K562 (cell line): ENCODE measurements at regions not wholly inside any gene's neighbourhood (a gene's known extent, or its start where the extent isn't known, plus 50 kb on each side); places are given as distances from the start of the nearest gene placed in this dataset.
A peak's percentile ranks its signal among the peaks of the same experiment; 100 is the strongest.

ENCODE experiments used
- CBFA2T3 ChIP-seq: fragments of 450-650 bp; IDR thresholded peaks from 2 replicates; pipeline ENCODE4 v1.6.1; 2017
- CHCHD3 ChIP-seq: fragments of 250-450 bp; sonication (Bioruptor Pico); IDR thresholded peaks from 2 replicates; pipeline ENCODE4 v2.1.2; 2022; ENCODE audit warnings: mild to moderate bottlenecking
- DACH1 ChIP-seq: fragments of 450-650 bp; IDR thresholded peaks from 2 replicates; pipeline ENCODE4 v1.6.1; 2018; ENCODE audit not compliant: partially characterized antibody
- E4F1 ChIP-seq: fragments of 250-450 bp; sonication (Bioruptor Pico); IDR thresholded peaks from 2 replicates; pipeline ENCODE4 v1.5.0; 2021; ENCODE audit warnings: mild to moderate bottlenecking, borderline replicate concordance
- HDAC6 ChIP-seq: IDR thresholded peaks from 2 replicates; pipeline ENCODE4 v1.6.1; 2012; ENCODE audit warnings: low read depth, mild to moderate bottlenecking, control low read depth, inconsistent platforms, low read length, moderate library complexity
- HIVEP1 ChIP-seq: fragments of 250-450 bp; sonication (Bioruptor Pico); IDR thresholded peaks from 2 replicates; pipeline ENCODE4 v1.4.0; 2020; ENCODE audit warnings: mild to moderate bottlenecking
- HMG20B ChIP-seq: fragments of 250-450 bp; sonication (Bioruptor Pico); IDR thresholded peaks from 2 replicates; pipeline ENCODE4 v1.5.0; 2021; ENCODE audit warnings: mild to moderate bottlenecking
- LARP7 ChIP-seq: fragments of 450-650 bp; IDR thresholded peaks from 2 replicates; pipeline ENCODE4 v1.6.1; 2016
- MBD2 ChIP-seq: sonication (generic); IDR thresholded peaks from 2 replicates; pipeline ENCODE4 v1.6.1; 2016; ENCODE audit warnings: low read depth, borderline replicate concordance
- MNT ChIP-seq, 2 experiments: fragments of 450-650 bp; conservative IDR thresholded peaks; 2 replicates each; pipeline ENCODE4 v1.6.1; 2017; ENCODE audit warnings: mild to moderate bottlenecking in 2 of 2, moderate library complexity in 2 of 2
- MYNN ChIP-seq, 2 experiments: sonication (generic); formaldehyde crosslinking in 1 of 2; IDR thresholded peaks; 2 replicates each; pipeline versions ENCODE4 v1.5.0 to v1.6.1; 2016 to 2020; ENCODE audit warnings: antibody characterized with exemption in 1 of 2, missing genetic modification reagents in 1 of 2
- PATZ1 ChIP-seq: fragments of 250-450 bp; sonication (Bioruptor Pico); IDR thresholded peaks from 2 replicates; pipeline ENCODE4 v1.5.0; 2020; ENCODE audit warnings: mild to moderate bottlenecking, borderline replicate concordance
- RBM34 ChIP-seq: fragments of 200-400 bp; formaldehyde crosslinking; IDR thresholded peaks from 2 replicates; pipeline ENCODE4 v1.6.1; 2018; ENCODE audit warnings: low read length, borderline replicate concordance; ENCODE audit not compliant: insufficient read depth
- RUNX1 ChIP-seq: sonication (generic); IDR thresholded peaks from 2 replicates; pipeline ENCODE4 v1.6.1; 2016; ENCODE audit warnings: antibody characterized with exemption, low read depth
- SMC3 ChIP-seq: conservative IDR thresholded peaks from 2 replicates; pipeline ENCODE4 v1.6.1; 2011; ENCODE audit warnings: low read depth, low read length, improper control_type of control experiment; ENCODE audit not compliant: insufficient read depth
- STAT5B ChIP-seq: fragments of 250-450 bp; sonication (Bioruptor Pico); IDR thresholded peaks from 2 replicates; pipeline ENCODE4 v1.8.0; 2021; ENCODE audit warnings: mild to moderate bottlenecking, inconsistent platforms
- YBX1 ChIP-seq: fragments of 450-650 bp; IDR thresholded peaks from 2 replicates; pipeline ENCODE4 v1.7.1; 2016; ENCODE audit warnings: mild to moderate bottlenecking
- ZBED1 ChIP-seq: IDR thresholded peaks from 2 replicates; pipeline ENCODE4 v1.6.1; 2014
- TF ChIP-seq, protein P1 (sequence below): sonication (generic); formaldehyde crosslinking; IDR thresholded peaks from 2 replicates; pipeline ENCODE4 v1.8.0; 2022; ENCODE audit warnings: mild to moderate bottlenecking, missing genetic modification reagents

DNA sequence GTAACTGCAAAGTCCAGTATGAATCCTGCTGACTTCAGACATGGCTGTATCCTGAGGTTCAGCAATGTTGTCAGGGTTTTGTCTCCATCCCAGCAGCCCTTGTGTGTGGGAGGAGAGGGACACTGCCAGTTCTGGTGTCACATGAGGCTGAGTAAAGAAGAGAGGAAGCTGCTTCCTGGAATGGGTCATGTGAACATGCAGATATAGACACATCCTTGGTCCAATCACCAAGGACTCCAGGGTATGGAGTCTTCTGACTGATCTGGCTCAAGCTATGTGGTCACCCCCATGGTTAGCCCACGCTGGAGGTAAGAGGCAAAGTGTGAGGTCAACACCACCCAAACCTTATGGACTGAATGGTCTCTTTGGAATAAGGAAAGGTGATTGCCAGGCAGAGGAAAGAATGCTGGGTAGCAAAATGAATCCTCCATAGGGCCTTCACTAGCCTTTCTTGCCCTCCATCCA is 134.4 kb upstream of the SLC1A4 start (continued):
- TF ChIP-seq E4F1 (CRISPR knock-in tag) (0 out of 2 replicates have a peak, but pooled peaks have one; percentile 8), HMG20B (CRISPR knock-in tag) (no peak), RBM34 (no peak), MYNN (IDR thresholded peaks at IDR 0.05) (no peak), MYNN (CRISPR knock-in tag; IDR thresholded peaks at IDR 0.05) (no peak), DACH1 (no peak), PATZ1 (CRISPR knock-in tag) (no peak), CHCHD3 (CRISPR knock-in tag) (no peak), MBD2 (no peak), HDAC6 (no peak), HIVEP1 (CRISPR knock-in tag) (peak; percentile 41; the same call in 1 of the 2 replicates), CBFA2T3 (peak; percentile 3; the same call in 1 of the 2 replicates), RUNX1 (no peak), ZBED1 (no peak), MNT (conservative IDR thresholded peaks at IDR 0.05) (peak in 1 of 2 experiments; percentile 26; a peak in 1 of 4 replicates), SMC3 (no peak), YBX1 (no peak), LARP7 (no peak), STAT5B (no peak)
- TF ChIP-seq, protein P1, sequence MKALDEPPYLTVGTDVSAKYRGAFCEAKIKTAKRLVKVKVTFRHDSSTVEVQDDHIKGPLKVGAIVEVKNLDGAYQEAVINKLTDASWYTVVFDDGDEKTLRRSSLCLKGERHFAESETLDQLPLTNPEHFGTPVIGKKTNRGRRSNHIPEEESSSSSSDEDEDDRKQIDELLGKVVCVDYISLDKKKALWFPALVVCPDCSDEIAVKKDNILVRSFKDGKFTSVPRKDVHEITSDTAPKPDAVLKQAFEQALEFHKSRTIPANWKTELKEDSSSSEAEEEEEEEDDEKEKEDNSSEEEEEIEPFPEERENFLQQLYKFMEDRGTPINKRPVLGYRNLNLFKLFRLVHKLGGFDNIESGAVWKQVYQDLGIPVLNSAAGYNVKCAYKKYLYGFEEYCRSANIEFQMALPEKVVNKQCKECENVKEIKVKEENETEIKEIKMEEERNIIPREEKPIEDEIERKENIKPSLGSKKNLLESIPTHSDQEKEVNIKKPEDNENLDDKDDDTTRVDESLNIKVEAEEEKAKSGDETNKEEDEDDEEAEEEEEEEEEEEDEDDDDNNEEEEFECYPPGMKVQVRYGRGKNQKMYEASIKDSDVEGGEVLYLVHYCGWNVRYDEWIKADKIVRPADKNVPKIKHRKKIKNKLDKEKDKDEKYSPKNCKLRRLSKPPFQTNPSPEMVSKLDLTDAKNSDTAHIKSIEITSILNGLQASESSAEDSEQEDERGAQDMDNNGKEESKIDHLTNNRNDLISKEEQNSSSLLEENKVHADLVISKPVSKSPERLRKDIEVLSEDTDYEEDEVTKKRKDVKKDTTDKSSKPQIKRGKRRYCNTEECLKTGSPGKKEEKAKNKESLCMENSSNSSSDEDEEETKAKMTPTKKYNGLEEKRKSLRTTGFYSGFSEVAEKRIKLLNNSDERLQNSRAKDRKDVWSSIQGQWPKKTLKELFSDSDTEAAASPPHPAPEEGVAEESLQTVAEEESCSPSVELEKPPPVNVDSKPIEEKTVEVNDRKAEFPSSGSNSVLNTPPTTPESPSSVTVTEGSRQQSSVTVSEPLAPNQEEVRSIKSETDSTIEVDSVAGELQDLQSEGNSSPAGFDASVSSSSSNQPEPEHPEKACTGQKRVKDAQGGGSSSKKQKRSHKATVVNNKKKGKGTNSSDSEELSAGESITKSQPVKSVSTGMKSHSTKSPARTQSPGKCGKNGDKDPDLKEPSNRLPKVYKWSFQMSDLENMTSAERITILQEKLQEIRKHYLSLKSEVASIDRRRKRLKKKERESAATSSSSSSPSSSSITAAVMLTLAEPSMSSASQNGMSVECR (CRISPR knock-in tag), result no peak
